ENCODE measurements at regions not wholly inside any gene's neighbourhood (a gene's known extent, or its start where the extent isn't known, plus 50 kb on each side); places are given as distances from the start of the nearest gene placed in this dataset.
"Not testable (repeated sequence)": the region's sequence is repeated elsewhere in the genome, so short reads cannot be mapped to it uniquely, and the experiment has no call there.

GRCh38 chr21:22374218-22374969, 1376.2 kb downstream of the NCAM2 start:
- H3K9me3 ChIP-seq = peaks cover 0 to 20% (median 0%) of the 10 kb centered on the region in 12 donors
- peak in 1 of 4 donors; percentile 26 for ATAC-seq
- H3K4me3 ChIP-seq = no peak overlapping the region
- no peak for DNase-seq
- 9 to 17% (median 15%) methylated on average over 7 of the region's 7 CpGs for WGBS, 4 donors
- H3K27me3 ChIP-seq = no peaks in the 10 kb centered on the region
- H3K27ac ChIP-seq = no peak overlapping the region
- intact Hi-C loops (cut with DNase I) = no loop called here
- H3K4me1 ChIP-seq = no peaks in the 10 kb centered on the region
- H3K36me3 ChIP-seq = no peaks in the 10 kb centered on the region
- TF ChIP-seq CTCF (IDR thresholded peaks at IDR 0.05) = no peak
- no peak for TF ChIP-seq POLR2A (IDR thresholded peaks at IDR 0.05)

DNA sequence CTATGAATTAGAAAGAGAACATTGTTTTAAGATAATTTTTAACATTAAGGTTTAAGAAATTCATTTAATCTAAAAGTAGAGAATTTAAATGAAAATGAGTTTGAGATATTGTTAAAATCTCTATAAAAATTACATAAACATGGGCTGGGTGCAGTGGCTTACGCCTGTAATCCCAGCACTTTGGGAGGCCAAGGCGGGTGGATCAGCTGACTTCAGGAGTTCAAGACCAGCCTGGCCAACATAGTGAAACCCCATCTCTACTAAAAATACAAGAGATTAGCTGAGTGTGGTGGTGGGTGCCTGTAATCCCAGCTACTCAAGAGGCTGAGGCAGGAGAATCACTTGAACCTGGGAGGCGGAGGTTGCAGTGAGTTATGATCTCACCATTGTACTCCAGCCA, 1379.6 kb downstream of the NCAM2 start:
- H3K27ac ChIP-seq; H3K4me3 ChIP-seq; H3K9me3 ChIP-seq; H3K4me1 ChIP-seq; DNase-seq; ATAC-seq; H3K36me3 ChIP-seq; H3K27me3 ChIP-seq; intact Hi-C loops (cut with DNase I): not testable (repeated sequence)
- WGBS, 4 donors = 88 to 91% (median 90%) methylated on average over 3 of the region's 3 CpGs

GRCh38 chr21:22393324-22393723, 1395.1 kb downstream of the NCAM2 start:
- DNase-seq = no peak
- Histone ChIP-seq H3K4me3 (no peak overlapping the region), H3K36me3 (no peaks in the 10 kb centered on the region), H3K4me1 (no peaks in the 10 kb centered on the region), H3K9me3 (no peaks in the 10 kb centered on the region), H3K27me3 (no peaks in the 10 kb centered on the region), H3K27ac (no peak overlapping the region)
- TF ChIP-seq POLR2A (IDR thresholded peaks at IDR 0.05) = no peak
- TF ChIP-seq CTCF (IDR thresholded peaks at IDR 0.05) = no peak
- intact Hi-C loops (cut with DNase I) = no loop called here
- no peak for ATAC-seq

DNA sequence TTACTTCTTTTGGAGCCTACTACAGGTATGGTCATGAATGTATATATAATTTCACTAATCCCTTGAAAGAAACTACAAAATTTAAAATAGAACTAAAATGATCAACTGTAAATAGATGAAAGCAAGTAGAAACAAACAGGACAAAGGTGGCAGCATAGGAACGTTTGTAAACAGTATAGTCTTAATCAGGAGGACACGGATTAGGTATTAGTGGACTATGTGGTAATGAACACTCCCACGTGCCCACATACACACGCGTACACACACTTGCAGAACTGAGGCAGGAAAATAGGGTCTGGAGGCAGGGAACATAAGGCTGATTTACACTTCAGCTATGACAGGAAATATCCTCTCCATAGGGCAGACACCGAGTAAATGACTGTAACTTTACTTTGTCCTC, 1397.8 kb downstream of the NCAM2 start:
- TF ChIP-seq CTCF (IDR thresholded peaks at IDR 0.05) (no peak), POLR2A (IDR thresholded peaks at IDR 0.05) (no peak)
- no peak for DNase-seq
- H3K4me3 ChIP-seq = no peak overlapping the region
- intact Hi-C loops (cut with DNase I) = no loop called here
- no peaks in the 10 kb centered on the region for H3K4me1 ChIP-seq
- no peaks in the 10 kb centered on the region for H3K9me3 ChIP-seq
- WGBS, 4 donors = 83 to 89% (median 87%) methylated on average over 6 of the region's 6 CpGs
- no peak for ATAC-seq
- H3K27me3 ChIP-seq = no peaks in the 10 kb centered on the region
- no peak overlapping the region for H3K27ac ChIP-seq
- no peaks in the 10 kb centered on the region for H3K36me3 ChIP-seq
